ENCODE measurements at regions not wholly inside any gene's neighbourhood (a gene's known extent, or its start where the extent isn't known, plus 50 kb on each side); places are given as distances from the start of the nearest gene placed in this dataset.

- H3K4me3 ChIP-seq = no peak overlapping the region
- H3K36me3 ChIP-seq (ENCODE audit: low read depth, missing control alignments) = no peaks in the 10 kb centered on the region
- H3K27ac ChIP-seq = no peak overlapping the region
- intact Hi-C loops (cut with DNase I; ENCODE audit: low total_unique reads) = no loop called here
- TF ChIP-seq, protein P1, sequence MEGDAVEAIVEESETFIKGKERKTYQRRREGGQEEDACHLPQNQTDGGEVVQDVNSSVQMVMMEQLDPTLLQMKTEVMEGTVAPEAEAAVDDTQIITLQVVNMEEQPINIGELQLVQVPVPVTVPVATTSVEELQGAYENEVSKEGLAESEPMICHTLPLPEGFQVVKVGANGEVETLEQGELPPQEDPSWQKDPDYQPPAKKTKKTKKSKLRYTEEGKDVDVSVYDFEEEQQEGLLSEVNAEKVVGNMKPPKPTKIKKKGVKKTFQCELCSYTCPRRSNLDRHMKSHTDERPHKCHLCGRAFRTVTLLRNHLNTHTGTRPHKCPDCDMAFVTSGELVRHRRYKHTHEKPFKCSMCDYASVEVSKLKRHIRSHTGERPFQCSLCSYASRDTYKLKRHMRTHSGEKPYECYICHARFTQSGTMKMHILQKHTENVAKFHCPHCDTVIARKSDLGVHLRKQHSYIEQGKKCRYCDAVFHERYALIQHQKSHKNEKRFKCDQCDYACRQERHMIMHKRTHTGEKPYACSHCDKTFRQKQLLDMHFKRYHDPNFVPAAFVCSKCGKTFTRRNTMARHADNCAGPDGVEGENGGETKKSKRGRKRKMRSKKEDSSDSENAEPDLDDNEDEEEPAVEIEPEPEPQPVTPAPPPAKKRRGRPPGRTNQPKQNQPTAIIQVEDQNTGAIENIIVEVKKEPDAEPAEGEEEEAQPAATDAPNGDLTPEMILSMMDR (IDR thresholded peaks at IDR 0.05) = no peak
- H3K27me3 ChIP-seq = no peaks in the 10 kb centered on the region
- DNase-seq = no peak
- H3K9me3 ChIP-seq = no peaks in the 10 kb centered on the region
- no peaks in the 10 kb centered on the region for H3K4me1 ChIP-seq
These were observed 139.3 kb downstream of the ELAPOR2 start for GRCh38 chr7:86920154-86920553.

GRCh38 chr7:86918245-86918644, 141.2 kb downstream of the ELAPOR2 start:
- no peaks in the 10 kb centered on the region for H3K4me1 ChIP-seq
- H3K27ac ChIP-seq = no peak overlapping the region
- H3K36me3 ChIP-seq (ENCODE audit: low read depth, missing control alignments) = no peaks in the 10 kb centered on the region
- H3K9me3 ChIP-seq = no peaks in the 10 kb centered on the region
- H3K4me3 ChIP-seq = no peak overlapping the region
- H3K27me3 ChIP-seq = no peaks in the 10 kb centered on the region
- intact Hi-C loops (cut with DNase I; ENCODE audit: low total_unique reads) = no loop called here
- WGBS, 2 donors = 82 to 84% methylated on average over 3 of the region's 3 CpGs
- no peak for DNase-seq
- no peak for TF ChIP-seq POLR2A (IDR thresholded peaks at IDR 0.05)
- TF ChIP-seq, protein P1 (IDR thresholded peaks at IDR 0.05) = no peak

GRCh38 chr7:86916277-86916825, 143.1 kb downstream of the ELAPOR2 start:
- TF ChIP-seq POLR2A (IDR thresholded peaks at IDR 0.05) = no peak
- TF ChIP-seq, protein P1 (IDR thresholded peaks at IDR 0.05) = no peak
- intact Hi-C loops (cut with DNase I; ENCODE audit: low total_unique reads) = no loop called here

GRCh38 chr7:86914551-86914950, 144.9 kb downstream of the ELAPOR2 start:
- no peak for DNase-seq
- Histone ChIP-seq H3K27me3 (no peaks in the 10 kb centered on the region), H3K36me3 (ENCODE audit: low read depth, missing control alignments) (no peaks in the 10 kb centered on the region), H3K9me3 (no peaks in the 10 kb centered on the region), H3K4me3 (no peak overlapping the region), H3K4me1 (no peaks in the 10 kb centered on the region), H3K27ac (no peak overlapping the region)
- 33 to 43% methylated on average over 1 of the region's 1 CpG for WGBS, 2 donors
- intact Hi-C loops (cut with DNase I; ENCODE audit: low total_unique reads) = no loop called here
- TF ChIP-seq, protein P1 (IDR thresholded peaks at IDR 0.05) = peak; percentile 20 to 59 (median 29)
- TF ChIP-seq POLR2A (IDR thresholded peaks at IDR 0.05) = no peak

More at GRCh38 chr7:86916277-86916825, 143.1 kb downstream of the ELAPOR2 start:
- WGBS, 2 donors = 82 to 94% methylated on average over 1 of the region's 1 CpG
- H3K36me3 ChIP-seq (ENCODE audit: low read depth, missing control alignments) = no peaks in the 10 kb centered on the region
- H3K9me3 ChIP-seq = no peaks in the 10 kb centered on the region
- no peaks in the 10 kb centered on the region for H3K27me3 ChIP-seq
- DNase-seq = no peak
- H3K4me3 ChIP-seq = no peak overlapping the region
- H3K4me1 ChIP-seq = no peaks in the 10 kb centered on the region
- H3K27ac ChIP-seq = no peak overlapping the region
